Neural cell (in vitro differentiated cells): ENCODE measurements at regions not wholly inside any gene's neighbourhood (a gene's known extent, or its start where the extent isn't known, plus 50 kb on each side); places are given as distances from the start of the nearest gene placed in this dataset.

Experiments used
- H2AFZ ChIP-seq: fragments of 200-600, 300-800 bp; sonication (generic), shearing (Covaris generic); 2 replicates; pipeline ENCODE4 v1.6.0; 2014; ENCODE audit warnings: low read depth, mild to moderate bottlenecking, antibody characterized with exemption, low read length, moderate library complexity
- H3F3A ChIP-seq: fragments of 200-600 bp; shearing (Covaris generic); 2 replicates; pipeline ENCODE4 v1.6.1; 2016; ENCODE audit warnings: mild to moderate bottlenecking, moderate library complexity, mixed read lengths, antibody characterized with exemption, low read length; ENCODE audit not compliant: insufficient read depth, poor library complexity, severe bottlenecking
- H3K27ac ChIP-seq: fragments of 200-600, 300-800 bp; sonication (generic), shearing (Covaris generic); 2 replicates; pipeline ENCODE4 v1.5.1; 2014; ENCODE audit warnings: mild to moderate bottlenecking, low read length, moderate library complexity
- H3K27me3 ChIP-seq: fragments of 300-800, 200-600 bp; sonication (generic), shearing (Covaris generic); 2 replicates; pipeline ENCODE4 v1.6.0; 2014; ENCODE audit warnings: mild to moderate bottlenecking, low read depth, low read length, moderate library complexity; ENCODE audit not compliant: insufficient read depth
- H3K36me3 ChIP-seq: fragments of 300-800, 200-600 bp; sonication (generic), shearing (Covaris generic); 2 replicates; pipeline ENCODE4 v1.5.1; 2014; ENCODE audit warnings: mild to moderate bottlenecking, antibody characterized with exemption, low read length, moderate library complexity; ENCODE audit not compliant: insufficient read depth
- H3K4me2 ChIP-seq: fragments of 300-800, 200-600 bp; sonication (generic), shearing (Covaris generic); 2 replicates; pipeline ENCODE4 v1.6.0; 2014; ENCODE audit warnings: mild to moderate bottlenecking, low read length
- H3K4me3 ChIP-seq: fragments of 300-800, 200-600 bp; sonication (generic), shearing (Covaris generic); 2 replicates; pipeline ENCODE4 v1.5.1; 2014; ENCODE audit warnings: mild to moderate bottlenecking, low read length, moderate library complexity
- H3K79me2 ChIP-seq: fragments of 200-600 bp; shearing (Covaris generic); replicated peaks from 2 replicates; pipeline ENCODE4 v1.6.0; 2014; ENCODE audit warnings: mild to moderate bottlenecking, low read length, moderate library complexity; ENCODE audit not compliant: insufficient read depth
- H3K9ac ChIP-seq: fragments of 300-800, 200-600 bp; sonication (generic), shearing (Covaris generic); 2 replicates; pipeline ENCODE4 v1.6.1; 2016; ENCODE audit warnings: mild to moderate bottlenecking, low read length, mixed read lengths
- H3K9me2 ChIP-seq: fragments of 200-600 bp; shearing (Covaris generic); 2 replicates; pipeline ENCODE4 v1.6.1; 2016; ENCODE audit warnings: mild to moderate bottlenecking, low read length, mixed read lengths; ENCODE audit not compliant: insufficient read depth
- H3K9me3 ChIP-seq: fragments of 200-600, 300-800 bp; sonication (generic), shearing (Covaris generic); 2 replicates; pipeline ENCODE4 v1.6.1; 2016; ENCODE audit warnings: mild to moderate bottlenecking, mixed run types, low read length, moderate library complexity, mixed read lengths
- H4K20me1 ChIP-seq: fragments of 200-600 bp; shearing (Covaris generic); 2 replicates; pipeline ENCODE4 v1.6.1; 2016; ENCODE audit warnings: mild to moderate bottlenecking, mixed run types; ENCODE audit not compliant: insufficient read depth
- CTCF ChIP-seq: fragments of 450-650 bp; IDR thresholded peaks from 2 replicates; pipeline ENCODE4 v1.5.1; 2014; ENCODE audit warnings: antibody characterized with exemption, mild to moderate bottlenecking, moderate library complexity; ENCODE audit not compliant: poor library complexity, severe bottlenecking
- EP300 ChIP-seq: fragments of 450-650 bp; conservative IDR thresholded peaks from 2 replicates; pipeline ENCODE4 v1.6.1; 2014; ENCODE audit warnings: antibody characterized with exemption, mild to moderate bottlenecking, moderate library complexity; ENCODE audit not compliant: poor library complexity, severe bottlenecking
- EZH2 ChIP-seq: fragments of 200-600, 300-800 bp; shearing (Covaris generic), sonication (generic); IDR thresholded peaks from 2 replicates; pipeline ENCODE4 v1.6.1; 2014; ENCODE audit warnings: antibody characterized with exemption, low read length, borderline replicate concordance, mild to moderate bottlenecking; ENCODE audit not compliant: insufficient read depth, poor library complexity, severe bottlenecking
- MXI1 ChIP-seq: fragments of 450-650 bp; conservative IDR thresholded peaks from 2 replicates; pipeline ENCODE4 v1.6.1; 2014; ENCODE audit warnings: antibody characterized with exemption, mild to moderate bottlenecking; ENCODE audit not compliant: poor library complexity, severe bottlenecking
- POLR2AphosphoS5 ChIP-seq: IDR thresholded peaks from 2 replicates; pipeline ENCODE4 v1.6.1; 2012
- RAD21 ChIP-seq: fragments of 450-650 bp; conservative IDR thresholded peaks from 2 replicates; pipeline ENCODE4 v1.6.1; 2014; ENCODE audit warnings: antibody characterized with exemption, mild to moderate bottlenecking, moderate library complexity
- REST ChIP-seq: IDR thresholded peaks from 2 replicates; pipeline ENCODE4 v1.6.1; 2012; ENCODE audit warnings: borderline replicate concordance
- SMC3 ChIP-seq: fragments of 450-650 bp; conservative IDR thresholded peaks from 2 replicates; pipeline ENCODE4 v1.6.1; 2014; ENCODE audit warnings: antibody characterized with exemption, mild to moderate bottlenecking, moderate library complexity; ENCODE audit not compliant: poor library complexity
- TAF1 ChIP-seq: IDR thresholded peaks from 2 replicates; pipeline ENCODE4 v1.6.1; 2012; ENCODE audit warnings: low read depth

- no peak overlapping the region for H3K4me2 ChIP-seq
- TF ChIP-seq POLR2AphosphoS5 (no peak), REST (no peak), RAD21 (no peak), CTCF (no peak), MXI1 (no peak), EP300 (no peak), TAF1 (no peak), SMC3 (no peak), EZH2 (no peak)
Observed at GRCh38 chr7:136698977-136699376, 169.5 kb upstream of the CHRM2 start.

GRCh38 chr7:136698231-136698630 is 170.2 kb upstream of the CHRM2 start:
- H3K79me2 ChIP-seq: no peaks in the 10 kb centered on the region
- H3K9me2 ChIP-seq: no peaks in the 10 kb centered on the region
- TF ChIP-seq TAF1: no peak
- H3K4me2 ChIP-seq: no peak overlapping the region
- H3K4me3 ChIP-seq: no peak overlapping the region
- no peaks in the 10 kb centered on the region for H4K20me1 ChIP-seq
- no peaks in the 10 kb centered on the region for H3F3A ChIP-seq
- no peak overlapping the region for H3K9ac ChIP-seq
- H2AFZ ChIP-seq: no peak overlapping the region
- H3K36me3 ChIP-seq: no peaks in the 10 kb centered on the region
- H3K9me3 ChIP-seq: no peaks in the 10 kb centered on the region
- H3K27me3 ChIP-seq: no peaks in the 10 kb centered on the region
- no peak overlapping the region for H3K27ac ChIP-seq

More at GRCh38 chr7:136698977-136699376, 169.5 kb upstream of the CHRM2 start:
- H3K27me3 ChIP-seq: no peaks in the 10 kb centered on the region
- H3K79me2 ChIP-seq: no peaks in the 10 kb centered on the region
- no peak overlapping the region for H3K4me3 ChIP-seq
- H3K9ac ChIP-seq: no peak overlapping the region
- no peaks in the 10 kb centered on the region for H3K36me3 ChIP-seq
- H3F3A ChIP-seq: no peaks in the 10 kb centered on the region
- H3K9me2 ChIP-seq: no peaks in the 10 kb centered on the region
- no peak overlapping the region for H2AFZ ChIP-seq
- H3K9me3 ChIP-seq: no peaks in the 10 kb centered on the region
- H4K20me1 ChIP-seq: no peaks in the 10 kb centered on the region
- no peak overlapping the region for H3K27ac ChIP-seq

- no peaks in the 10 kb centered on the region for H4K20me1 ChIP-seq
- no peak for TF ChIP-seq EZH2
- TF ChIP-seq CTCF: no peak
- TF ChIP-seq TAF1: no peak
- no peak for TF ChIP-seq EP300
- no peak for TF ChIP-seq SMC3
- TF ChIP-seq MXI1: no peak
- TF ChIP-seq POLR2AphosphoS5: no peak
- TF ChIP-seq RAD21: no peak
- no peak for TF ChIP-seq REST
- H3K9ac ChIP-seq: no peak overlapping the region
- H3K36me3 ChIP-seq: no peaks in the 10 kb centered on the region
- no peak overlapping the region for H3K4me3 ChIP-seq
- no peaks in the 10 kb centered on the region for H3K79me2 ChIP-seq
- no peaks in the 10 kb centered on the region for H3K27me3 ChIP-seq
- no peaks in the 10 kb centered on the region for H3K9me3 ChIP-seq
- H3K9me2 ChIP-seq: no peaks in the 10 kb centered on the region
- H2AFZ ChIP-seq: no peak overlapping the region
- H3F3A ChIP-seq: no peaks in the 10 kb centered on the region
- no peak overlapping the region for H3K27ac ChIP-seq
- no peak overlapping the region for H3K4me2 ChIP-seq
Observed at GRCh38 chr7:136697271-136697670, 171.2 kb upstream of the CHRM2 start.
